ENCODE measurements at regions not wholly inside any gene's neighbourhood (a gene's known extent, or its start where the extent isn't known, plus 50 kb on each side); places are given as distances from the start of the nearest gene placed in this dataset.

DNA sequence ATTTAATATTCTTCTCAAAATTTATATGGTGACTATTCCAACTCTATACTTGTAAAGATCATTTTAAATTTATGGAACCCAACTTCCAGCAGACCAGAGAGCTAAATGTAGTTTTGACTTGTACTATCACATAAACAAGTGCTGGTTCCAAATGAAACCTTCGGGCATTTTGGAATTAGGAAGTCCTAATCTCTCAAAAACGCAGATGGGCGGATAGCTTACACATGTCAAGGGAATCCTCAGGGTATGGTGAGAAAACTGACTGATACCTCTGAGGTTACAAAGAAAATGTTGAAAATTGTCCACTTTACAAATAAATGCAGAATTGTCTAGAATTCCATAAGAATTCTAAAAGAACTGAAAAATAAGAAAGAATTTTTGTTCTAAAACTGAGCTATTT, 224.1 kb downstream of the SS18 start:
- Histone ChIP-seq H3K27me3 (no peaks in the 10 kb centered on the region), H3K4me3 (ENCODE audit: low read depth, low read length) (no peak overlapping the region), H3K9me3 (no peaks in the 10 kb centered on the region), H3K36me3 (no peaks in the 10 kb centered on the region), H3K4me1 (no peaks in the 10 kb centered on the region)
- TF ChIP-seq, protein P1, sequence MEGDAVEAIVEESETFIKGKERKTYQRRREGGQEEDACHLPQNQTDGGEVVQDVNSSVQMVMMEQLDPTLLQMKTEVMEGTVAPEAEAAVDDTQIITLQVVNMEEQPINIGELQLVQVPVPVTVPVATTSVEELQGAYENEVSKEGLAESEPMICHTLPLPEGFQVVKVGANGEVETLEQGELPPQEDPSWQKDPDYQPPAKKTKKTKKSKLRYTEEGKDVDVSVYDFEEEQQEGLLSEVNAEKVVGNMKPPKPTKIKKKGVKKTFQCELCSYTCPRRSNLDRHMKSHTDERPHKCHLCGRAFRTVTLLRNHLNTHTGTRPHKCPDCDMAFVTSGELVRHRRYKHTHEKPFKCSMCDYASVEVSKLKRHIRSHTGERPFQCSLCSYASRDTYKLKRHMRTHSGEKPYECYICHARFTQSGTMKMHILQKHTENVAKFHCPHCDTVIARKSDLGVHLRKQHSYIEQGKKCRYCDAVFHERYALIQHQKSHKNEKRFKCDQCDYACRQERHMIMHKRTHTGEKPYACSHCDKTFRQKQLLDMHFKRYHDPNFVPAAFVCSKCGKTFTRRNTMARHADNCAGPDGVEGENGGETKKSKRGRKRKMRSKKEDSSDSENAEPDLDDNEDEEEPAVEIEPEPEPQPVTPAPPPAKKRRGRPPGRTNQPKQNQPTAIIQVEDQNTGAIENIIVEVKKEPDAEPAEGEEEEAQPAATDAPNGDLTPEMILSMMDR (IDR thresholded peaks at IDR 0.05; ENCODE audit: low read depth, low read length): no peak
- DNase-seq: no peak

DNA sequence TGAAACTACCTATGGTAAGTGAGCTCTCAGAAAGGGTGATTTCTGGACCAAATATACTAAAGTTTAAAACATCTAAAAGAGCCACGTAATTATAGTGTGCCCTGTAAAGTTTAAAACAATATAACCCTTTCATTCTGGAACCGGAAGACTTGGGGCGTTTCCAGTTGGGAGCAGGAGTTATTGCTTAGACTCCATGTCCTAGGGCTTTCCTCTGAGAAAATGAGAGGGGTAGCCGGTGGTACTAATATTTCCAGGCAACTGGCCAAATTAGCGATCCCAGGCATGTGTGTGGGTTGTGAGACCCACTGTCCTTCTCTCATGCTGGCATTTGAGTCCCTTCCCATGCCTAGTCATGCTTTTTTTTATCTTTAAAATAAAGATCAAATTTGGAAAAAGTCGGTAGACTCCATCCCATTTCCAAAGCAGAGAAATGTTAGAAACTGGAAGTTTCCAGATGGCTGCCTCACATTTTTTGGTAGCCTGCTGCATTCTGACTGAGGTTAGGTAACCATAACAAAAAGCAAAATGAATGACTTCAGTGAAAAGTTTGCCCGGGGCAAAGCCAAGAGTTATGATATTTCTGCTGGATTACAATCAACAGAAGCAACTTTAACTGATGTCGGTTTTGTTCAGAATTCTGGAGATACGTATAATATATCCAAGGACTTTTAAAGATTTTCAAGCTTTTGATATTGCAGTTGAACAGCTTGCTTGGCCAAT, 227.4 kb downstream of the SS18 start:
- no peak overlapping the region for H3K4me3 ChIP-seq (ENCODE audit: low read depth, low read length)
- no peaks in the 10 kb centered on the region for H3K27me3 ChIP-seq
- no peaks in the 10 kb centered on the region for H3K4me1 ChIP-seq
- TF ChIP-seq, protein P1 (IDR thresholded peaks at IDR 0.05; ENCODE audit: low read depth, low read length): no peak
- no peaks in the 10 kb centered on the region for H3K36me3 ChIP-seq
- H3K9me3 ChIP-seq: no peaks in the 10 kb centered on the region
- DNase-seq: no peak

DNA sequence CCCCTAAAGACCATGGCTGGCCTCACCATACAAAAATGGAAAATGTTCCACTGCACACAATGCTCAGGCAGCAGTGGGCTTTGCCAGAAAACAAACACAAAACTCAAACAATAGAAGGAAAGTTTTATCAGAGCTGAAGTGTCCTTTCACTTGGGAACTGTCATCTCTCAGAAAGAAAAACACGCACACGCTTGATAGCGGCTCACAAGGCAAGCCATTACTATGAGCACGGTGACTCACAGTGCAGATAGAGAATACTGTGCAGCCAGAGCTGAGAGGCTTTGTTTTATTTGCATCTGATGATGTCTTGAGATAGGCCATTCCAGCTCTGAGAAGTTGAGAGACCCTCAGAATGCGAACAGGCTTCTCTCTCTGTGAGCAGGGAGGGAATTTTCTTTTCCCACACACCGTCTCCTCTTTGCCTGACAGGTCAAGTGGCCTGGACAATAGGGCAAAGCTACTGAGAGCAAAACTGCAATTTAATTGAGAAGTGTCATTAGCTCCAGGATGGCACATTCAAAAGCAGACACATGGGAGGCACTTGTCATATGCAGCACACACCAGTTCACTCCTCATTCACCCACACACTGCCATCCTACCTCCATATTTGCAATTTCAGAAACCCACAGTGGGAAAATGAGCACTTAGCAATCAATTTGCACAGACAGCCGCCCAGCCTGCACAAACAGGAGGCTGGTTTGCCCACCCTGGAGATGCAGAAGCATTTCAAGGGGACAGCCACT, 236.6 kb downstream of the SS18 start:
- Histone ChIP-seq H3K4me3 (ENCODE audit: low read depth, low read length) (no peak overlapping the region), H3K9me3 (no peaks in the 10 kb centered on the region), H3K36me3 (no peaks in the 10 kb centered on the region), H3K4me1 (no peaks in the 10 kb centered on the region), H3K27me3 (no peaks in the 10 kb centered on the region)
- DNase-seq: no peak
- TF ChIP-seq, protein P1 (IDR thresholded peaks at IDR 0.05; ENCODE audit: low read depth, low read length): no peak

DNA sequence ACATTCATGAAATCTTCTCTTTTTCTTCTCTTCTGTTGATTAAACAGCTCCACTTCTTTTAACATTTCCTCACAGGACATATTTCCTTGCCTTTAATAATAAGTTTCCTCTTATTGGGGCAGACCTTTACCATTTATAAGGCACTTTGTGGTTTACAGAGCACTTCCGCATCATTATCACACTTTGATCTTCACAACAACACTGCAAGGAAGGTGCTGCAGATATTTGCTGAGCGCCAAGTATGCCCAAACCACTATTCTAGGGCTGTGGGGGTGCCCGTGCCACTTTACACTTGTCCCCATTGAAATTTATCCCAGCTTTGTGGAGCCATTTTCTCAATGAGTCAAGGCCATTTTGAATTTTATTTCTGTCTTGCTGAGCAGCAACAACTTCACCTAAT, 246.6 kb downstream of the SS18 start:
- H3K4me3 ChIP-seq (ENCODE audit: low read depth, low read length): no peak overlapping the region
- H3K36me3 ChIP-seq: no peaks in the 10 kb centered on the region
- H3K27me3 ChIP-seq: no peaks in the 10 kb centered on the region
- no peaks in the 10 kb centered on the region for H3K9me3 ChIP-seq
- no peak for DNase-seq
- TF ChIP-seq, protein P1 (IDR thresholded peaks at IDR 0.05; ENCODE audit: low read depth, low read length): no peak
- H3K4me1 ChIP-seq: no peaks in the 10 kb centered on the region

DNA sequence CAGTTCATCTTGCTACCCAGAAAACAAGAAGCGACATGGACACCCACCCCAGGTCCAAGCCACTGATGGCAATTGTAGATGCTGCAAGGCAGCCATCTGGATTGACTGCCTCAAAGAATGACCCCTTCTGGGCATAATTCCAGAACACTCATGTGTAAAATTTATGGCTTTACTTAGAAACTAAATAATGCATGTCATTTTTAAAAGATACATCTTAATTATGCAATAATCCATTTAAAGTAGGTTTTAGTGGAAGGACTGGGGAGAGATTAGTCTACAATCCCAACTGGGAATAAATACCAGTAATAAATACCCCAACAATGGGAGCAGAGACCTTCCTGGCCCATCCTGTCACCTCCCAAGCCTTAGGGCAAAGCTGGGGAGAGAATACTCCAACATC, 247.7 kb downstream of the SS18 start:
- no peaks in the 10 kb centered on the region for H3K27me3 ChIP-seq
- DNase-seq: no peak
- TF ChIP-seq, protein P1 (IDR thresholded peaks at IDR 0.05; ENCODE audit: low read depth, low read length): no peak
- H3K36me3 ChIP-seq: no peaks in the 10 kb centered on the region
- H3K4me1 ChIP-seq: no peaks in the 10 kb centered on the region
- H3K4me3 ChIP-seq (ENCODE audit: low read depth, low read length): no peak overlapping the region
- no peaks in the 10 kb centered on the region for H3K9me3 ChIP-seq

DNA sequence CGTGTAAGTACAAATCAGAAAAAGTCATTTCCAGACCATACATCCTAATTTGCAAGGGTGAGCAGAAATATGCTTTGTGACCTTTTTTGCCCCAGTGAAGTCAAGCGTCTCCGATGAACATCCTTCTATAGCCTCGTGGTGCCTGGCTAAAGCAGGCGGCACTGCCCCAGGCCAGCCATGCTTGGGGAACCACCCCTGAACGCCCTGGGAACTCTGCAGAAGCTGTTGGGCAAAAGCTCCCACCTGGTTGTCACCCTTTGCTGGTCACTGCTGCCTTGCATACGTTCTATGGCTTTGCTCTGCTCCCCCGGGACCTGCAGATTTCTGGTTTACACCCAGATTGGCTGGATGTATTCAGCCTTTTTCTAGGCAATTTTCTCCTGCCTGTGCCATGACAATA, 256.4 kb downstream of the SS18 start:
- no peak overlapping the region for H3K4me3 ChIP-seq (ENCODE audit: low read depth, low read length)
- H3K27me3 ChIP-seq: no peaks in the 10 kb centered on the region
- TF ChIP-seq, protein P1 (IDR thresholded peaks at IDR 0.05; ENCODE audit: low read depth, low read length): no peak

More for the DNA sequence above, 256.4 kb downstream of the SS18 start:
- H3K4me1 ChIP-seq: no peaks in the 10 kb centered on the region
- no peak for DNase-seq
- no peaks in the 10 kb centered on the region for H3K36me3 ChIP-seq
- H3K9me3 ChIP-seq: no peaks in the 10 kb centered on the region
